ENCODE measurements at regions not wholly inside any gene's neighbourhood (a gene's known extent, or its start where the extent isn't known, plus 50 kb on each side); places are given as distances from the start of the nearest gene placed in this dataset.

DNA sequence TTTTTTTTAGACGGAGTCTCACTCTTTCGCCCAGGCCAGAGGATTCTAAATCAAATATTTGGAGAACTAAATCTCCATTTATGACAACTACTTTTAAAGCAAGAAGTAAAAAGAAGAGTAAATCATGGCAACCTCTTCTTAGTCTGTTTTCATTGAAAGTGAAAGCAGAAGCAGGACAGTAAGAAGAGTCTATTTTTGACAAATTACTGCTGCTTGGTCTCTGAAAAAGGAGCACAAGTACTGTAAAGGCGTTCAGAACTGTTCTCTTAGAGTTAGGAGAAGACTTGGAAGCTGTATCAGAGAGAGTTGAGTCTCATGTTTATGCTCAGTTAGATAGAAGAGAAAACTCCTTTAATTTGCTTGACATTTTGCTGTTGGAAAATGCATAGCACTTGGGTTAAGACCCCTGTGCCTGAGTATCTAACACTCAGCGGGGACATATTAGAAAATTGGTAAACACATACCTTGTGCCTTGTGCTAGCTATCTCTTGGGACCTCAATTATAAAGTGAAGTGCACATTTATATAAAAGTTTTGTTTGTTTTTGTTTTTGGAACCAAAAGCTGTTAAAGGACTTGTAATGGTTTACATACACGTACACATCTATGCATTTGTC lies 433.0 kb downstream of the ANKRD7 start:
- H3K27ac Mint-ChIP-seq: no peak overlapping the region
- no peaks in the 10 kb centered on the region for H3K36me3 Mint-ChIP-seq
- ATAC-seq: no peak
- H3K9me3 Mint-ChIP-seq: no peaks in the 10 kb centered on the region
- no peaks in the 10 kb centered on the region for H3K4me1 Mint-ChIP-seq
- no peak overlapping the region for H3K4me3 Mint-ChIP-seq
- no peaks in the 10 kb centered on the region for H3K27me3 Mint-ChIP-seq

- no peak for ATAC-seq
- no peaks in the 10 kb centered on the region for H3K4me1 Mint-ChIP-seq
- no peaks in the 10 kb centered on the region for H3K36me3 Mint-ChIP-seq
- H3K27ac Mint-ChIP-seq: no peak overlapping the region
- H3K27me3 Mint-ChIP-seq: no peaks in the 10 kb centered on the region
- H3K9me3 Mint-ChIP-seq: no peaks in the 10 kb centered on the region
- no peak overlapping the region for H3K4me3 Mint-ChIP-seq
These were observed 437.8 kb downstream of the ANKRD7 start for GRCh38 chr7:118662266-118662665.

DNA sequence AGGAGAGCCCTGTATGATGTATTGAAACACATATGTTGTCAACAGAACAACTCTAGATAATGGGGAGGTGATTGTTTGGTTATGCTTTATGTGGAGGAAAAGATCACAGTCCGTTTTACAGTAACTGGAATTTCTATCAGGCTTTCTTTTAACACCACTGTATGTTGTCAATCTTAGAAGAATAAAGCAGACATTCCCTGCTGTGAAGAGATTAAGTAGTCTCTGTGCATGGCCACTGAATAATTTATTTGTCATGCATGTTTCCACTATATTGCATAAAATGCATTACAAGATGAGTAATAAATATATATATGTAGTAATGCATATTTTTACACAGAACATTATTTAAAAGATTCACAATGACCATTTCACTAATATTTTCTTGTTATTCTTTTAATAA lies 440.0 kb downstream of the ANKRD7 start:
- Mint-ChIP-seq H3K9me3 (peaks cover 2% of the 10 kb centered on the region), H3K4me1 (no peaks in the 10 kb centered on the region), H3K36me3 (no peaks in the 10 kb centered on the region), H3K4me3 (no peak overlapping the region), H3K27me3 (no peaks in the 10 kb centered on the region), H3K27ac (no peak overlapping the region)
- no peak for ATAC-seq

DNA sequence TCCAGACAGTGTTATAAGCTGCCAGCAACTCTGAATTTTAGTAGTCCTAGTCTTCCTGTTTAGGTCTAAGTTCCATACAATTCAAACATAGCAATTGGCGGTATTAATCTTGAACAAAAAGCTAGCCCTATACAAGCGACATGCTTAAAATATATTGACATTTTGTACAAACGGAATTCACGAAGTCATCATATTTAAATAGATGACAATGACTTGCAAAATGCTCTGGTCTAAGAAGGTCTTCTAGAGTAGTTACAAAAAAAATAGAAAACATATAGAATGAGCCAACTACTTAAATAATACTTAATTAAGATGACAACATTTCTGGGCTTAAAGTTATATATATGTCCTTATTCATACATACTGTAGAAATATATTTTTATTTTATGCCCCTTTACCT lies 446.6 kb downstream of the ANKRD7 start:
- Mint-ChIP-seq H3K4me1 (no peaks in the 10 kb centered on the region), H3K27me3 (no peaks in the 10 kb centered on the region), H3K27ac (no peak overlapping the region), H3K4me3 (no peak overlapping the region), H3K9me3 (peaks cover 8% of the 10 kb centered on the region), H3K36me3 (no peaks in the 10 kb centered on the region)
- ATAC-seq: no peak

GRCh38 chr7:118684796-118685195 lies 460.3 kb downstream of the ANKRD7 start:
- H3K27me3 Mint-ChIP-seq: no peaks in the 10 kb centered on the region
- H3K27ac Mint-ChIP-seq: no peak overlapping the region
- no peak for ATAC-seq
- H3K36me3 Mint-ChIP-seq: no peaks in the 10 kb centered on the region
- H3K4me1 Mint-ChIP-seq: no peaks in the 10 kb centered on the region
- H3K4me3 Mint-ChIP-seq: no peak overlapping the region
- peaks cover 6% of the 10 kb centered on the region for H3K9me3 Mint-ChIP-seq

DNA sequence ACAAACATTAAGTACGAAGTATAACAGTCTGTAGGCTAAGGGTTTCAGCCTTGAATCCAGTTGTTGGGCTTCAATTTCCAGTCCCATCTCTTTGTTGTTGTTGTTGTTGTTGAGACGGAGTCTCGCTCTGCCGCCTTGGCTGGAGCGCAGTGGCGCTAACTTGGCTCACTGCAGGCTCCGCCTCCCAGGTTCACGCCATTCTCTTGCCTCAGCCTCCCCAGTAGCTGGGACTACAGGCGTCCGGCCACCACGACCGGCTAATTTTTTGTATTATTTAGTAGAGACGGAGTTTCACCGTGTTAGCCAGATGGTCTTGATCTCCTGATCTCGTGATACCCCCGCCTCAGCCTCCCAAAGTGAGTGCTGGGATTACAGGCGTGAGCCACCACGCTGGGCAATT lies 464.9 kb downstream of the ANKRD7 start:
- Mint-ChIP-seq H3K36me3 (no peaks in the 10 kb centered on the region), H3K27me3 (no peaks in the 10 kb centered on the region), H3K9me3 (peaks cover 6% of the 10 kb centered on the region), H3K27ac (no peak overlapping the region), H3K4me3 (no peak overlapping the region), H3K4me1 (no peaks in the 10 kb centered on the region)
- ATAC-seq: no peak

DNA sequence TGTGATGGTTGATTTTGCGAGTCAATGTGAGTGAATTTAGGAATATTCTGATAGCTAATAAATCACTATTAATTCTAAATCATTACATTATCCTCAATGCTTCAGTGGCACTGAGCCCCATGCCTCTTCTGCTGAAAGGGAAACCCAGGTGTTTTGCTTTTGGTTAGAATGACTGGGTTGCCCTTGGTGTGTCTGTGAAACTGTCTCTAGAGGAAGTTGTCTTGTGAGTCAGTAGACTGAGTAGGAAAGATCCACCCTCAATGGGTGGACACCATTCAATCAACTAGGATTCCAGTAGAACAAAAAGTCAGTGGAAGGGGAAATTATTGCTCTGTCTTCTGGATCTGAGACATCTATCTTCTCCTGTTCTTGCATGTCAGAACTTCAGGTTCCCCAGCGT lies 472.4 kb downstream of the ANKRD7 start:
- Mint-ChIP-seq H3K27me3 (no peaks in the 10 kb centered on the region), H3K36me3 (no peaks in the 10 kb centered on the region), H3K4me1 (no peaks in the 10 kb centered on the region), H3K9me3 (no peaks in the 10 kb centered on the region), H3K27ac (no peak overlapping the region), H3K4me3 (no peak overlapping the region)
- no peak for ATAC-seq

DNA sequence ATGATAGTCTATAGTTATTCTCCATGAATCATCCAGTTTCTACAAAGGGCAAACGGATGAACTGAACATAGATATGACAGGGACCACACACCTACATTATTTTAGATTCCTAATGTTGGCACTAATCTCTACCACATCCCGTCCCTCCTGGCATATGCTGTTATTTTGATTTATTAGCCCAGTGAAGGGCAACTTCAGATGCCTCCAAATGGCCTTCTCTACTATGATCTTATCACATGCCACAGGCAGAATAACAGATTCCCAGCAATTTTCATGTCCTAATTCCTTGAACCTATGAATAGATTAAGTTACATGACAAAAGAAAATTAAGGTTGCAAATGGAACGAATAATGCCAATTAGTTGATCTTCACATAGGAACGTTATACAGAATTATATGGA lies 474.7 kb downstream of the ANKRD7 start:
- Mint-ChIP-seq H3K4me3 (no peak overlapping the region), H3K4me1 (no peaks in the 10 kb centered on the region), H3K36me3 (no peaks in the 10 kb centered on the region), H3K27ac (no peak overlapping the region), H3K9me3 (no peaks in the 10 kb centered on the region), H3K27me3 (no peaks in the 10 kb centered on the region)
- ATAC-seq: no peak

DNA sequence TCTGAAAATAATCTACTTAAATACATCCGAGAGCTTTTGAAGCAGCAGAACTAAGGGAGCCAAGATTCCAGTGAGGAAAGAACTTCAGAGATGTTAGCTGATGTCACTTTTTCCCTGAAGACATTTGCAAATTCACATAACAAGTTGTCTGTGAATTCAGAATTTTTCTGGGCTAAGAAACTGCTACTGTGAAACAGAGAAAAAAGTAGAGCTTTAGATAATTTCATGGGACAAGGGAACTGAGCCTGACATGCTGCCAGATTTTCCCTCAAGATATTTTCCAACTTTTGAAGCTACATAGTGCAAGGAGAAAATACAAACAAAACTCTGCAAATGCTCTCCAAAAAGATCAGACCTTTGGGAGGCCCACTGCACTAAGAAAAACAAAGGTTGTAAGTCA lies 484.2 kb downstream of the ANKRD7 start:
- H3K4me1 Mint-ChIP-seq: no peaks in the 10 kb centered on the region
- H3K4me3 Mint-ChIP-seq: no peak overlapping the region
- H3K27ac Mint-ChIP-seq: no peak overlapping the region
- no peaks in the 10 kb centered on the region for H3K27me3 Mint-ChIP-seq
- no peaks in the 10 kb centered on the region for H3K36me3 Mint-ChIP-seq
- ATAC-seq: no peak
- no peaks in the 10 kb centered on the region for H3K9me3 Mint-ChIP-seq

DNA sequence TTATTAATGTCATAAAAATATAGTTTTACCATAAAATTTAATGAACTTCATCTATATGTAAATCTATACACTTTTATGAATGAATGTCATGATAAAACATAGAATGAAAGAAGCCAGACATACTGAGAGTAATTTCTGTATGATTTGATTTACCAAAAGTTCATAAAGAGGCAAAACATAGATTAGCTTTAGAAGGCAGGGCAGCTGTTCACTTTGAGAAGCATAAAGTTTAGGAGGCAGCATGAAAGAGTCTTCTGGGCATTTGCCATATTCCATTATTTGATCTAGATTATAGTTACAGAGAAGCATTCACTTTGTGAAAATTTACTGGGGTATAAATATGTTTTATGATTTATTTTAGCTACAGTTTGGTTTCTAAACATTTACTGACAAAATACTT lies 487.2 kb downstream of the ANKRD7 start:
- Mint-ChIP-seq H3K4me1 (no peaks in the 10 kb centered on the region), H3K9me3 (no peaks in the 10 kb centered on the region), H3K4me3 (no peak overlapping the region), H3K27ac (no peak overlapping the region), H3K27me3 (no peaks in the 10 kb centered on the region), H3K36me3 (no peaks in the 10 kb centered on the region)
- no peak for ATAC-seq

DNA sequence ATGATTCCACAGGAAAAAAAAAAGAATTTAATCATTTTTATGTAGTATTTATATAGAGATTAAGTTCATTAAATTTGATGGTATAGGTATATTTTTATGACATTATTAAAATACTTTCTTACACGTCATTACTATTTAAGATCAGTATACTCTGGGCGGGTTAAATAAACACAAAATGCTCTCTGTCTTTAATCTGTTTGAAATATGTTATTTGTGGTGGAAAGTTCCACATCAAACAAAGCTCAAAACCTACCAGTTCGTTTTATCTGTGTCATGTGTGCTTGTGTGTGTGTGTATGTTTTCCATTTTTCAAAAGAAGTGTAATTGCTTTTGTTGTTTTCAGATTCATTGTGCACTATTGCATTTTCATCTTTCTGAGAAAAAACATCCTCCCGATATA lies 488.5 kb downstream of the ANKRD7 start:
- Mint-ChIP-seq H3K4me1 (no peaks in the 10 kb centered on the region), H3K27me3 (no peaks in the 10 kb centered on the region), H3K27ac (no peak overlapping the region), H3K9me3 (no peaks in the 10 kb centered on the region), H3K36me3 (no peaks in the 10 kb centered on the region), H3K4me3 (no peak overlapping the region)
- ATAC-seq: no peak

DNA sequence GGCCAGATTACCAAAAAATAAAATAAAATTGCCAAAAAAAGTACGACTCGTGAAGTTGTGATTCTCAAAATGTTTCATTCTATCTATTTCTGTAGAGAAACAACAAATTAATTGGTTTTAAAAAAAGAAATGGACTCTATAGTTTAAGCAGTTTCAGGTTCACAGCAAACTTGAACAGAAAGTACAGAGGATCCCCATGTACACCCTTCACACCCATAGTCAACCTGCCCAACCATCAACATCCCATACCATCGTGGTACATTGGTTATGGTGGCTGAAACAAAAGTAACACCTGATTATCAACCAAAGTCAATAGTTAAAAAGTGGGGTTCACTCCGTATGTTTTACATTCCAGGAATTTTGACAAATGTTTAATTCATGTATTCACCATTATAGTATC lies 496.1 kb downstream of the ANKRD7 start:
- Mint-ChIP-seq H3K27me3 (no peaks in the 10 kb centered on the region), H3K27ac (no peak overlapping the region), H3K9me3 (no peaks in the 10 kb centered on the region), H3K4me3 (no peak overlapping the region), H3K4me1 (no peaks in the 10 kb centered on the region), H3K36me3 (no peaks in the 10 kb centered on the region)
- ATAC-seq: no peak

DNA sequence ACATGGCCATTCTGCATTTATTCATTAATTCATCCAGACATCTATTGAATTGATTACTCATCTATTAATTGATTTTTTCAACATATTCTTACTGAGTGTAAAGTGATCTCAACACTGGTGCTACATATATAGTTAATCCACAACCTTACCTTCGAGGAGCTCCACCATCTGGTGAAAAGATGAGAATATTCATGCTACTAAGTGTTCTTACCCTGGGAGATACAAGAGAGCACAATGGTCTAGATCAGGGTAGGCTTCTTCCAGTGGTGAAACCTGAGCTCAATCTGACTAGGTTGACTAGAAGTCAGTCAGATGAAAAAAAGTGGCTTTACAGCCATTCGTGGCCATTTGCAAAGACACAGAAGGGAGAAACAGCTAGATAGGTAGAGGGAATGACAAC lies 507.4 kb downstream of the ANKRD7 start:
- Mint-ChIP-seq H3K36me3 (no peaks in the 10 kb centered on the region), H3K27me3 (no peaks in the 10 kb centered on the region), H3K4me1 (no peaks in the 10 kb centered on the region), H3K9me3 (peaks cover 5% of the 10 kb centered on the region), H3K4me3 (no peak overlapping the region), H3K27ac (no peak overlapping the region)
- ATAC-seq: no peak

DNA sequence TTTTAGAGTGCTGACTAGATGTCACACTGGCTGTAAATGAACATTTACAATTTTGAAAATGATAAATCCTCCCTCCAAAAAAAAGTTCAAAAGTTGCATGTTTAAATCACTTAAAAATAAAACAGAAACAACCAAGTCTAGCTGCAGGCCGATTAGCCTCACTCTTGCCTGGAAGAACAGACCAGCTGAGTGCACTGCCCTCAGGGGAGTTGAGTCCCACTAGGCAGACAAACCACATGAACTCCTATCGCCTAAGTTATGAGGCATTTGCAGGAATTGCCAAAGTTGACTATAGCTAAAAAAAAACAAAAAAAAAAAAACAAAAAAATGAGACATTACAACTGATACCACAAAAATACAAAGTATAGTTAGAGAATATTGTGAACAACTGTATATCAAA lies 510.0 kb downstream of the ANKRD7 start:
- H3K27me3 Mint-ChIP-seq: no peaks in the 10 kb centered on the region
- no peaks in the 10 kb centered on the region for H3K4me1 Mint-ChIP-seq
- H3K9me3 Mint-ChIP-seq: peaks cover 5% of the 10 kb centered on the region
- H3K36me3 Mint-ChIP-seq: no peaks in the 10 kb centered on the region
- H3K27ac Mint-ChIP-seq: no peak overlapping the region
- no peak overlapping the region for H3K4me3 Mint-ChIP-seq
- no peak for ATAC-seq

GRCh38 chr7:118735441-118735840 lies 510.9 kb downstream of the ANKRD7 start:
- Mint-ChIP-seq H3K27ac (no peak overlapping the region), H3K4me1 (no peaks in the 10 kb centered on the region), H3K36me3 (no peaks in the 10 kb centered on the region), H3K27me3 (no peaks in the 10 kb centered on the region), H3K9me3 (peaks cover 8% of the 10 kb centered on the region), H3K4me3 (no peak overlapping the region)
- no peak for ATAC-seq

DNA sequence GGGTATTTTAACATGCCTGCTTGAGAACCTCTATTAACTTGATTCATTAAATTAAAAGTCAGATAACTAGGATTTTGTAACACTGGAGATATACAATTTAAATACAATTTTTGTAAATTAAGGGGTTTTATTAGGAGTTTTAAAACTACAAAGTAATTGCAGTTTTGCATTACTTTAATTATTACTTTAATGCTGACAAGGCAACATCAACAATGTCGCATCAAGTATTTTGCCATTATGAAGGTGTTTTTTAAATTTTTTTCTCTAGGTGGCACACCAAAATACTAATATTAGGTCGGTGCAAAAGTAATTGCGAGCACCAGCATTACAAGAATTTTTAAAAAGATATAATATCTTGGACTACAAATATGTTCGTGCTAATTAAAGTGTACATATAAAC lies 513.4 kb downstream of the ANKRD7 start:
- Mint-ChIP-seq H3K36me3 (no peaks in the 10 kb centered on the region), H3K4me1 (no peaks in the 10 kb centered on the region), H3K27ac (no peak overlapping the region), H3K4me3 (no peak overlapping the region), H3K9me3 (peaks cover 6% of the 10 kb centered on the region), H3K27me3 (no peaks in the 10 kb centered on the region)
- ATAC-seq: no peak

DNA sequence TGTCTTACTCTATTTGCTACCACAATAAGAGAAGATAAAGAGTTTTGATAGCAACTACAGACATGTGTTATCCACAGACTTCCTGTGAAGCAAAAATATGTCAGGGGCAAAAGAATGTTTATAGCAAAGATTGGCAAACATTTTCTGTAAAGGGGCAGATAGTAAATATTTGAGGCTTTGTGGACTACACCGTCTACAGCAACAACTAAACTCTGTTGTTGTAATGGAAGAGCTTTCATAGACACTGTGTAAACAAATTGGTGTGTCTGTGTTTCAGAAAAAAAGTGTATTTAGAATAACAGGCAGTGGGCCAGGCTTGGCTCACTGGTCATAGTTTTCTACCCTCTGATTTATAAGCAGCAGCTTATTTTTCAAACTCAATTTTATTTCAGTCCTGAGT lies 521.4 kb downstream of the ANKRD7 start:
- Mint-ChIP-seq H3K4me3 (no peak overlapping the region), H3K27ac (no peak overlapping the region), H3K27me3 (no peaks in the 10 kb centered on the region), H3K9me3 (peaks cover 2% of the 10 kb centered on the region), H3K36me3 (no peaks in the 10 kb centered on the region), H3K4me1 (no peaks in the 10 kb centered on the region)
- no peak for ATAC-seq

All from stimulated activated memory B cell treated with anti-CD40 and anti-IgM and Interleukin-4, amounts not matched to agents 10 μg/mL and 1 μg/mL and 100 μg/mL, for 72 hours (primary cell).